Occipital lobe (tissue), 1 donor: ENCODE measurements at regions not wholly inside any gene's neighbourhood (a gene's known extent, or its start where the extent isn't known, plus 50 kb on each side); places are given as distances from the start of the nearest gene placed in this dataset.

ENCODE experiments used
- DNase-seq: peaks from one replicate; lab custom pipeline; 2025; lab: John Stamatoyannopoulos, UW

GRCh38 chr4:167688660-167689142 is 403.6 kb upstream of the ANXA10 start:
- DNase-seq = no peak

GRCh38 chr4:167702391-167702790 is 389.9 kb upstream of the ANXA10 start:
- no peak for DNase-seq

- DNase-seq = no peak
These were observed 380.8 kb upstream of the ANXA10 start for GRCh38 chr4:167711517-167711916.

- no peak for DNase-seq
These were observed 378.6 kb upstream of the ANXA10 start for GRCh38 chr4:167713756-167714155.

GRCh38 chr4:167715176-167715575 is 377.2 kb upstream of the ANXA10 start:
- DNase-seq = no peak

- DNase-seq = no peak
These were observed 374.8 kb upstream of the ANXA10 start for GRCh38 chr4:167717495-167717894.

- DNase-seq = no peak
These were observed 370.5 kb upstream of the ANXA10 start for GRCh38 chr4:167721617-167722486.

- no peak for DNase-seq
These were observed 369.9 kb upstream of the ANXA10 start for GRCh38 chr4:167722487-167722808.

GRCh38 chr4:167724941-167725340 is 367.4 kb upstream of the ANXA10 start:
- DNase-seq = no peak

- no peak for DNase-seq
These were observed 361.6 kb upstream of the ANXA10 start for GRCh38 chr4:167730769-167731168.

- DNase-seq = no peak
These were observed 347.2 kb upstream of the ANXA10 start for GRCh38 chr4:167745024-167745687.

GRCh38 chr4:167767281-167767680 is 325.1 kb upstream of the ANXA10 start:
- no peak for DNase-seq

- DNase-seq = no peak
These were observed 317.7 kb upstream of the ANXA10 start for GRCh38 chr4:167774646-167775045.

GRCh38 chr4:167775375-167775774 is 317.0 kb upstream of the ANXA10 start:
- DNase-seq = no peak

- DNase-seq = no peak
These were observed 313.1 kb upstream of the ANXA10 start for GRCh38 chr4:167779280-167779679.

GRCh38 chr4:167779864-167780263 is 312.5 kb upstream of the ANXA10 start:
- DNase-seq = no peak

- no peak for DNase-seq
These were observed 307.5 kb upstream of the ANXA10 start for GRCh38 chr4:167784826-167785225.

GRCh38 chr4:167785523-167785922 is 306.8 kb upstream of the ANXA10 start:
- no peak for DNase-seq

GRCh38 chr4:167786504-167786903 is 305.8 kb upstream of the ANXA10 start:
- DNase-seq = no peak

GRCh38 chr4:167787231-167787630 is 305.1 kb upstream of the ANXA10 start:
- no peak for DNase-seq

GRCh38 chr4:167802463-167803212 is 289.7 kb upstream of the ANXA10 start:
- DNase-seq = no peak

GRCh38 chr4:167811958-167812357 is 280.4 kb upstream of the ANXA10 start:
- no peak for DNase-seq
